IMR-90 (cell line): ENCODE measurements at regions not wholly inside any gene's neighbourhood (a gene's known extent, or its start where the extent isn't known, plus 50 kb on each side); places are given as distances from the start of the nearest gene placed in this dataset.

Experiments
- ATAC-seq: fragments of 200-7000 bp; cut with Tn5 transposase; 2 replicates; pipeline ENCODE4 v1.9.1; 2020; ENCODE audit warnings: low read depth, mild to moderate bottlenecking, moderate library complexity
- BruUV-seq: library from RNA; stranded (reverse); fragments of 400-500 nt; replicated peaks from 2 replicates; lab custom pipeline; 2021; lab: Mats Ljungman, UMichigan
- CTCF ChIA-PET: fragments of 300-600 bp; formaldehyde crosslinking; extraction: SDS; loops from one replicate; lab custom pipeline; 2021; ENCODE audit warnings: antibody characterized with exemption; lab: Yijun Ruan, JAX
- POLR2A ChIA-PET: fragments of 300-600 bp; sonication (Branson Sonifier 250); formaldehyde crosslinking; loops from one replicate; lab custom pipeline; 2022; ENCODE audit warnings: antibody characterized with exemption; ENCODE audit not compliant: unreplicated experiment; lab: Charles Lee
- DNase-seq: peaks from one replicate; pipeline ENCODE4 v3.0.0; 2013
- H2AFZ ChIP-seq: replicated peaks from 2 replicates; pipeline ENCODE3; 2013; ENCODE audit warnings: low read length, mild to moderate bottlenecking; ENCODE audit not compliant: poor library complexity
- H2AK5ac ChIP-seq: 2 replicates; pipeline ENCODE4 v1.6.1; 2013; ENCODE audit warnings: low read depth, low read length, inconsistent platforms
- H2AK9ac ChIP-seq: replicated peaks from 2 replicates; pipeline ENCODE3; 2013; ENCODE audit warnings: mild to moderate bottlenecking, low read depth, low read length, moderate library complexity; ENCODE audit not compliant: poor library complexity
- H2BK120ac ChIP-seq: 2 replicates; pipeline ENCODE4 v1.6.1; 2013; ENCODE audit warnings: low read depth, low read length, inconsistent platforms
- H2BK15ac ChIP-seq: 3 replicates; pipeline ENCODE4 v1.6.1; 2013; ENCODE audit warnings: low read depth, low read length, inconsistent platforms
- H2BK20ac ChIP-seq: 2 replicates; pipeline ENCODE4 v1.6.1; 2013; ENCODE audit warnings: low read depth, mild to moderate bottlenecking, inconsistent platforms, low read length, moderate library complexity
- H2BK5ac ChIP-seq: 2 replicates; pipeline ENCODE4 v1.6.1; 2013; ENCODE audit warnings: mild to moderate bottlenecking, low read depth, low read length, inconsistent platforms; ENCODE audit not compliant: poor library complexity, severe bottlenecking
- H3K14ac ChIP-seq: replicated peaks from 2 replicates; pipeline ENCODE4 v1.6.1; 2013; ENCODE audit warnings: low read depth, low read length, inconsistent platforms
- H3K18ac ChIP-seq: 2 replicates; pipeline ENCODE4 v1.6.1; 2013; ENCODE audit warnings: low read depth, low read length, control low read depth
- H3K23ac ChIP-seq: 2 replicates; pipeline ENCODE4 v1.6.1; 2013; ENCODE audit warnings: low read depth, low read length, inconsistent platforms
- H3K27ac ChIP-seq: 2 replicates; pipeline ENCODE4 v1.5.1; 2013; ENCODE audit warnings: mild to moderate bottlenecking, control low read depth, low read length; ENCODE audit not compliant: insufficient read depth
- H3K27me3 ChIP-seq: 2 replicates; pipeline ENCODE4 v1.6.1; 2013; ENCODE audit warnings: low read length; ENCODE audit not compliant: control insufficient read depth, insufficient read depth
- H3K36me3 ChIP-seq: 2 replicates; pipeline ENCODE4 v1.6.1; 2013; ENCODE audit warnings: low read length, mixed read lengths; ENCODE audit not compliant: control insufficient read depth, insufficient read depth
- H3K4ac ChIP-seq: 2 replicates; pipeline ENCODE4 v1.6.1; 2013; ENCODE audit warnings: low read depth, low read length, inconsistent platforms
- H3K4me1 ChIP-seq: 2 replicates; pipeline ENCODE4 v1.6.1; 2013; ENCODE audit warnings: low read length, mixed read lengths; ENCODE audit not compliant: control insufficient read depth, insufficient read depth
- H3K4me2 ChIP-seq: 2 replicates; pipeline ENCODE4 v1.6.1; 2013; ENCODE audit warnings: low read depth, mild to moderate bottlenecking, control low read depth, low read length, moderate library complexity
- H3K4me3 ChIP-seq: 2 replicates; pipeline ENCODE4 v1.5.1; 2013; ENCODE audit warnings: low read depth, mild to moderate bottlenecking, control low read depth, low read length, moderate library complexity; ENCODE audit not compliant: insufficient read depth
- H3K56ac ChIP-seq: 2 replicates; pipeline ENCODE4 v1.6.1; 2013; ENCODE audit warnings: low read length, inconsistent platforms; ENCODE audit not compliant: insufficient read depth; ENCODE audit errors: extremely low read depth
- H3K79me1 ChIP-seq, 2 experiments: 2 replicates each; pipeline ENCODE4 v1.6.1; 2013; ENCODE audit warnings: low read length in 2 of 2, inconsistent platforms in 1 of 2, low read depth in 1 of 2
- H3K9ac ChIP-seq: 2 replicates; pipeline ENCODE4 v1.6.1; 2013; ENCODE audit warnings: low read depth, low read length, control low read depth
- H3K9me1 ChIP-seq: 2 replicates; pipeline ENCODE4 v1.6.1; 2013; ENCODE audit warnings: low read length, inconsistent platforms; ENCODE audit not compliant: insufficient read depth
- H3K9me3 ChIP-seq: 2 replicates; pipeline ENCODE4 v1.6.1; 2013; ENCODE audit warnings: low read length; ENCODE audit not compliant: control insufficient read depth, insufficient read depth
- H4K20me1 ChIP-seq: 2 replicates; pipeline ENCODE4 v1.6.1; 2013; ENCODE audit warnings: low read length, inconsistent platforms; ENCODE audit not compliant: insufficient read depth
- H4K5ac ChIP-seq: 2 replicates; pipeline ENCODE4 v1.6.1; 2013; ENCODE audit warnings: mild to moderate bottlenecking, low read depth, low read length, control low read depth
- H4K8ac ChIP-seq, 2 experiments: 2 replicates each; pipeline ENCODE4 v1.6.1; 2013; ENCODE audit warnings: low read depth in 2 of 2, low read length in 2 of 2, control low read depth in 1 of 2, inconsistent platforms in 1 of 2
- H4K91ac ChIP-seq: 2 replicates; pipeline ENCODE4 v1.6.1; 2013; ENCODE audit warnings: low read depth, low read length, inconsistent platforms; ENCODE audit not compliant: insufficient read depth
- CHD1 ChIP-seq: IDR thresholded peaks from 2 replicates; pipeline ENCODE4 v1.6.1; 2012; ENCODE audit warnings: low read depth, low read length, improper control_type of control experiment
- MAFK ChIP-seq: IDR thresholded peaks from 2 replicates; pipeline ENCODE4 v1.6.1; 2012; ENCODE audit warnings: low read depth, low read length, improper control_type of control experiment
- MAZ ChIP-seq: IDR thresholded peaks from 2 replicates; pipeline ENCODE4 v1.6.1; 2012; ENCODE audit warnings: low read depth, mild to moderate bottlenecking, low read length, improper control_type of control experiment, moderate library complexity, borderline replicate concordance
- MXI1 ChIP-seq: IDR thresholded peaks from 2 replicates; pipeline ENCODE4 v1.6.1; 2012; ENCODE audit warnings: low read depth, mild to moderate bottlenecking, low read length, moderate library complexity, borderline replicate concordance
- RAD21 ChIP-seq: IDR thresholded peaks from 2 replicates; pipeline ENCODE4 v1.6.1; 2012; ENCODE audit warnings: low read length, improper control_type of control experiment
- WGBS, 2 experiments: methylation state at CpG; one replicate each; pipeline versions ENCODE4 v1.1.5 to v1.1.7; 2013; ENCODE audit warnings: missing lambda C conversion rate in 2 of 2; ENCODE audit not compliant: insufficient read length in 1 of 2; ENCODE audit errors: extremely low coverage in 2 of 2; 5-methylcytosine and 5-hydroxymethylcytosine counted together
- dilution Hi-C: fragments of 300-500 bp; cut with HindIII; formaldehyde crosslinking; loops from one replicate; pipeline ENCODE4 v1.14.3; 2018; ENCODE audit warnings: low sequenced_read_pairs; ENCODE audit not compliant: unreplicated experiment
- in situ Hi-C: fragments of 300-500 bp; cut with MboI; formaldehyde crosslinking; loops from 3 replicates; pipeline ENCODE4 v1.14.3; 2019; ENCODE audit warnings: low sequenced_read_pairs, inconsistent platforms, mixed read lengths
- intact Hi-C: fragments of 100-400 bp; cut with micrococcal nuclease; formaldehyde crosslinking; loops from 2 replicates; pipeline ENCODE4 v1.10.0; 2022

- Histone ChIP-seq H3K4ac (no peak overlapping the region), H2BK20ac (no peak overlapping the region), H2BK5ac (no peak overlapping the region), H2AK9ac (no peak overlapping the region), H3K27me3 (no peaks in the 10 kb centered on the region), H3K36me3 (no peaks in the 10 kb centered on the region), H3K4me3 (no peak overlapping the region), H2AK5ac (no peak overlapping the region), H4K20me1 (no peaks in the 10 kb centered on the region), H2BK15ac (no peak overlapping the region), H2AFZ (no peak overlapping the region), H3K14ac (no peak overlapping the region), H3K27ac (no peak overlapping the region), H3K56ac (no peak overlapping the region), H3K18ac (no peak overlapping the region), H3K4me2 (no peak overlapping the region), H3K9ac (no peak overlapping the region), H4K5ac (no peak overlapping the region), H4K91ac (no peak overlapping the region), H3K79me1 (no peaks in the 10 kb centered on the region), H3K23ac (no peak overlapping the region), H3K4me1 (no peaks in the 10 kb centered on the region), H4K8ac (no peak overlapping the region), H3K9me1 (no peaks in the 10 kb centered on the region), H2BK120ac (no peak overlapping the region), H3K9me3 (no peaks in the 10 kb centered on the region)
- TF ChIP-seq MXI1 (no peak), CHD1 (no peak), MAFK (no peak), RAD21 (no peak), MAZ (no peak)
- DNase-seq (no peak), ATAC-seq (no peak)
- in situ Hi-C loops (no loop called here), intact Hi-C loops (no loop called here), dilution Hi-C loops (no loop called here)
- ChIA-PET POLR2A (no interaction called here), CTCF (no interaction called here)
- BruUV-seq, result no TSS peak
- no CpG with 5 or more reads among the region's 7 CpGs for WGBS, 2 experiments
Measured at GRCh38 chr3:110254591-110254990, 817.0 kb upstream of the NECTIN3 start.
